Endothelial cell of umbilical vein (primary cell): ENCODE measurements at regions not wholly inside any gene's neighbourhood (a gene's known extent, or its start where the extent isn't known, plus 50 kb on each side); places are given as distances from the start of the nearest gene placed in this dataset.

Experiments used
- BruUV-seq: library from RNA; stranded (reverse); fragments of 400-500 nt; replicated peaks from 2 replicates; lab custom pipeline; 2021; lab: Mats Ljungman, UMichigan
- CTCF ChIA-PET: fragments of 300-600, 350-600 bp; sonication (Branson Sonifier 250); formaldehyde crosslinking; loops from one replicate; lab custom pipeline; 2021; ENCODE audit warnings: antibody characterized with exemption, inconsistent platforms; lab: Charles Lee
- POLR2A ChIA-PET: fragments of 300-600, 350-600 bp; sonication (Branson Sonifier 250); formaldehyde crosslinking; loops from one replicate; lab custom pipeline; 2021; ENCODE audit warnings: antibody characterized with exemption, inconsistent platforms; lab: Charles Lee
- DNase-seq: peaks from one replicate; pipeline ENCODE4 v3.0.0-alpha.2; 2011; ENCODE audit warnings: low read depth, low spot score
- FAIRE-seq: peaks from 2 replicates; lab custom pipeline; 2011; peaks lifted over from hg19 to GRCh38; lab: Jason Lieb, UNC
- H2AFZ ChIP-seq: 2 replicates; pipeline ENCODE4 v1.6.0; 2012; ENCODE audit warnings: low read depth, low read length, control low read depth, inconsistent platforms
- H3K27ac ChIP-seq: 2 replicates; pipeline ENCODE4 v1.5.1; 2011; ENCODE audit warnings: low read depth, mild to moderate bottlenecking, control low read depth, low read length, moderate library complexity; ENCODE audit not compliant: insufficient read depth
- H3K27me3 ChIP-seq, 2 experiments: 2 replicates each; pipeline versions ENCODE4 v1.6.0 to v1.6.1; 2011; ENCODE audit warnings: low read length in 2 of 2, mixed read lengths in 1 of 2; ENCODE audit not compliant: control insufficient read depth in 2 of 2, insufficient read depth in 2 of 2
- H3K36me3 ChIP-seq, 2 experiments: 2 replicates in 1 of 2; 3 replicates in 1 of 2; pipeline ENCODE4 v1.5.1; 2011; ENCODE audit warnings: low read length in 2 of 2, mild to moderate bottlenecking in 1 of 2, moderate library complexity in 1 of 2; ENCODE audit not compliant: control insufficient read depth in 2 of 2, insufficient read depth in 2 of 2; ENCODE audit errors: extremely low read depth in 1 of 2
- H3K4me1 ChIP-seq: 3 replicates; pipeline ENCODE4 v1.5.1; 2011; ENCODE audit warnings: mild to moderate bottlenecking, low read length; ENCODE audit not compliant: control insufficient read depth, insufficient read depth; ENCODE audit errors: extremely low read depth
- H3K4me2 ChIP-seq: 2 replicates; pipeline ENCODE4 v1.6.1; 2011; ENCODE audit warnings: low read length, control low read depth, mixed read lengths; ENCODE audit not compliant: insufficient read depth
- H3K4me3 ChIP-seq, 3 experiments: fragments of 200-600 bp in 1 of 3; sonication (generic), shearing (Covaris generic) in 1 of 3; replicated peaks in 1 of 3; 2 replicates each; pipeline ENCODE4 v1.5.1; 2011 to 2016; ENCODE audit warnings: control low read depth in 3 of 3, low read length in 3 of 3, mild to moderate bottlenecking in 2 of 3, inconsistent platforms in 1 of 3, low read depth in 1 of 3, moderate library complexity in 1 of 3; ENCODE audit not compliant: insufficient read depth in 1 of 3
- H3K79me2 ChIP-seq: 2 replicates; pipeline ENCODE4 v1.6.0; 2012; ENCODE audit warnings: low read length, inconsistent platforms; ENCODE audit not compliant: control insufficient read depth, insufficient read depth
- H3K9ac ChIP-seq: replicated peaks from 2 replicates; pipeline ENCODE3; 2011; ENCODE audit warnings: low read length, control low read depth; ENCODE audit not compliant: insufficient read depth; ENCODE audit errors: extremely low read depth
- H3K9me1 ChIP-seq: replicated peaks from 3 replicates; pipeline ENCODE4 v1.6.0; 2011; ENCODE audit warnings: mild to moderate bottlenecking, low read length; ENCODE audit not compliant: control insufficient read depth, insufficient read depth; ENCODE audit errors: extremely low read depth
- H3K9me3 ChIP-seq: replicated peaks from 2 replicates; pipeline ENCODE4 v1.5.1; 2012; ENCODE audit warnings: low read length, inconsistent platforms; ENCODE audit not compliant: control insufficient read depth, insufficient read depth
- H4K20me1 ChIP-seq: replicated peaks from 2 replicates; pipeline ENCODE3; 2011; ENCODE audit warnings: mild to moderate bottlenecking, low read length; ENCODE audit not compliant: control insufficient read depth, insufficient read depth; ENCODE audit errors: extremely low read depth
- EZH2 ChIP-seq: IDR thresholded peaks from 2 replicates; pipeline ENCODE4 v1.6.1; 2012; ENCODE audit warnings: borderline replicate concordance, low read depth, mild to moderate bottlenecking, moderate library complexity, low read length, inconsistent platforms; ENCODE audit not compliant: severe bottlenecking
- FOS ChIP-seq: IDR thresholded peaks from 2 replicates; pipeline ENCODE4 v1.6.1; 2011; ENCODE audit warnings: mild to moderate bottlenecking, low read length, moderate library complexity, borderline replicate concordance; ENCODE audit not compliant: insufficient read depth
- GATA2 ChIP-seq: IDR thresholded peaks from 2 replicates; pipeline ENCODE4 v1.7.0; 2011; ENCODE audit warnings: low read depth, mild to moderate bottlenecking, moderate library complexity, mixed read lengths, low read length; ENCODE audit not compliant: insufficient read length, insufficient read depth
- JUN ChIP-seq: IDR thresholded peaks from 2 replicates; pipeline ENCODE4 v1.6.1; 2011; ENCODE audit warnings: borderline replicate concordance, low read depth; ENCODE audit not compliant: insufficient read length, insufficient read depth
- MYC ChIP-seq: IDR thresholded peaks from one replicate; pipeline ENCODE4 v1.6.1; 2011; ENCODE audit warnings: mild to moderate bottlenecking, low read depth, low read length
- POLR2A ChIP-seq: IDR thresholded peaks from 2 replicates; pipeline ENCODE4 v1.6.1; 2012; ENCODE audit warnings: low read depth, mild to moderate bottlenecking, control low read depth, low read length
- POLR2AphosphoS5 ChIP-seq: IDR thresholded peaks from 2 replicates; pipeline ENCODE4 v1.6.1; 2012; ENCODE audit warnings: low read depth, mild to moderate bottlenecking, control low read depth, low read length, moderate library complexity; ENCODE audit not compliant: insufficient read depth
- dilution Hi-C: fragments of 300-500 bp; cut with MboI; formaldehyde crosslinking; loops from one replicate; pipeline ENCODE4 v1.15.0; 2019; ENCODE audit warnings: low sequenced_read_pairs; ENCODE audit not compliant: extremely low pct_ligation_motif_present
- intact Hi-C: fragments of 100-400 bp; cut with micrococcal nuclease; formaldehyde crosslinking; loops from one replicate; pipeline ENCODE4 v1.10.0; 2022
- TF ChIP-seq, protein P1 (sequence below): IDR thresholded peaks from 2 replicates; pipeline ENCODE4 v1.6.1; 2011; ENCODE audit not compliant: insufficient read depth, insufficient read length
- TF ChIP-seq, protein P2 (sequence below), 2 donors: IDR thresholded peaks; 1 replicate in 1 of 2; 2 replicates in 1 of 2; pipeline ENCODE4 v1.5.1; 2011; ENCODE audit warnings: low read length in 2 of 2, mild to moderate bottlenecking in 2 of 2, moderate library complexity in 2 of 2, control low read depth in 1 of 2, inconsistent platforms in 1 of 2, low read depth in 1 of 2; ENCODE audit not compliant: insufficient read depth in 1 of 2; ENCODE audit errors: extremely low read depth in 1 of 2

GRCh38 chr6:117188627-117189201, 76.6 kb upstream of the VGLL2 start:
- H3K27ac ChIP-seq = no peak overlapping the region
- no peak overlapping the region for H3K9ac ChIP-seq
- FAIRE-seq = no peak
- no peak for DNase-seq
- ChIA-PET CTCF (no interaction called here), POLR2A (no interaction called here)
- H3K36me3 ChIP-seq = no peaks in the 10 kb centered on the region
- intact Hi-C loops (no loop called here), dilution Hi-C loops (no loop called here)
- no peaks in the 10 kb centered on the region for H4K20me1 ChIP-seq
- no peaks in the 10 kb centered on the region for H3K4me1 ChIP-seq
- H3K9me3 ChIP-seq = peaks cover 1% of the 10 kb centered on the region
- no peaks in the 10 kb centered on the region for H3K9me1 ChIP-seq
- H3K4me3 ChIP-seq = no peak overlapping the region
- TF ChIP-seq GATA2 (no peak), JUN (no peak), EZH2 (no peak), MYC (no peak), POLR2A (no peak), POLR2AphosphoS5 (no peak), FOS (no peak)
- TF ChIP-seq, protein P1, sequence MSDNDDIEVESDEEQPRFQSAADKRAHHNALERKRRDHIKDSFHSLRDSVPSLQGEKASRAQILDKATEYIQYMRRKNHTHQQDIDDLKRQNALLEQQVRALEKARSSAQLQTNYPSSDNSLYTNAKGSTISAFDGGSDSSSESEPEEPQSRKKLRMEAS = no peak
- TF ChIP-seq, protein P2, sequence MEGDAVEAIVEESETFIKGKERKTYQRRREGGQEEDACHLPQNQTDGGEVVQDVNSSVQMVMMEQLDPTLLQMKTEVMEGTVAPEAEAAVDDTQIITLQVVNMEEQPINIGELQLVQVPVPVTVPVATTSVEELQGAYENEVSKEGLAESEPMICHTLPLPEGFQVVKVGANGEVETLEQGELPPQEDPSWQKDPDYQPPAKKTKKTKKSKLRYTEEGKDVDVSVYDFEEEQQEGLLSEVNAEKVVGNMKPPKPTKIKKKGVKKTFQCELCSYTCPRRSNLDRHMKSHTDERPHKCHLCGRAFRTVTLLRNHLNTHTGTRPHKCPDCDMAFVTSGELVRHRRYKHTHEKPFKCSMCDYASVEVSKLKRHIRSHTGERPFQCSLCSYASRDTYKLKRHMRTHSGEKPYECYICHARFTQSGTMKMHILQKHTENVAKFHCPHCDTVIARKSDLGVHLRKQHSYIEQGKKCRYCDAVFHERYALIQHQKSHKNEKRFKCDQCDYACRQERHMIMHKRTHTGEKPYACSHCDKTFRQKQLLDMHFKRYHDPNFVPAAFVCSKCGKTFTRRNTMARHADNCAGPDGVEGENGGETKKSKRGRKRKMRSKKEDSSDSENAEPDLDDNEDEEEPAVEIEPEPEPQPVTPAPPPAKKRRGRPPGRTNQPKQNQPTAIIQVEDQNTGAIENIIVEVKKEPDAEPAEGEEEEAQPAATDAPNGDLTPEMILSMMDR (IDR thresholded peaks at IDR 0.05; ENCODE audit: extremely low read depth in 1 of 2, insufficient read depth in 1 of 2, low read depth in 1 of 2, low read length in 2 of 2) = no peak
- no TSS peak for BruUV-seq
- no peak overlapping the region for H2AFZ ChIP-seq
- no peaks in the 10 kb centered on the region for H3K79me2 ChIP-seq
- no peak overlapping the region for H3K4me2 ChIP-seq
- H3K27me3 ChIP-seq = no peaks in the 10 kb centered on the region
